ENCODE measurements at regions not wholly inside any gene's neighbourhood (a gene's known extent, or its start where the extent isn't known, plus 50 kb on each side); places are given as distances from the start of the nearest gene placed in this dataset.

DNA sequence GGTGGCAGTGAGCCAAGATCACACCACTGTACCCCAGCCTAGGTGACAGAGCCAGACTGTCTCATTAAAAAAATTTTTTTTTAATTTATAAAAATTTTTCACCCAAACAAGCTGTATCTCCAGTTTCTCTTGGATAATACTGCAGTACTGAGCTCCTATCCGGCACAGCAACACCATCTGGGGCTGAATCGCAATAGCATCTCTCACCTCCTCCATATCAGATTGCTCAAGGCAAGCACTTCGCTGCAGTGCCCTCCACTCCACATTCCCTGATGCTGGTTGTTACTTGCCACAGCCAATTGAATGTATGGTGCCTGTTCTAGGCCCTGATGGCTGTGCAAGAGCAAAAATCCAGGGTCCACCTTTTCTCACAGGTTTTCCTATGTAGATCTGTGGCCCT, 69.3 kb upstream of the FAM241A start:
- no peaks in the 10 kb centered on the region for H3K36me3 ChIP-seq (replicated peaks in 1 of 2; ENCODE audit: control insufficient read depth in 1 of 2, insufficient read depth in 2 of 2, low read length in 2 of 2)
- no peaks in the 10 kb centered on the region for H3K27me3 ChIP-seq (ENCODE audit: control insufficient read depth in 2 of 2, insufficient read depth in 2 of 2, low read length in 2 of 2)
- H2AFZ ChIP-seq (ENCODE audit: insufficient read depth, low read depth, low read length, poor library complexity, severe bottlenecking): no peak overlapping the region
- intact Hi-C loops (cut with micrococcal nuclease): no loop called here
- H3K4me3 ChIP-seq (replicated peaks in 1 of 3; ENCODE audit: low read depth in 2 of 3, low read length in 3 of 3): no peak overlapping the region
- H3K36me3 Mint-ChIP-seq: no peaks in the 10 kb centered on the region
- peak overlapping the region in 1 of 7 donors; percentile 49 for H3K27ac Mint-ChIP-seq
- peaks cover 6 to 9% of the 10 kb centered on the region in 2 donors for H3K4me1 ChIP-seq (ENCODE audit: control insufficient read depth in 1 of 2, insufficient read depth in 2 of 2, low read length in 2 of 2)
- peaks cover 18% of the 10 kb centered on the region for H3K4me1 Mint-ChIP-seq
- H3K27me3 Mint-ChIP-seq (ENCODE audit: low read depth in 3 of 3): peaks cover 0 to 3% (median 0%) of the 10 kb centered on the region in 3 donors
- 0% methylated on average over 3 of the region's 3 CpGs for WGBS (ENCODE audit: insufficient coverage)
- H3K79me2 ChIP-seq (ENCODE audit: insufficient read depth, low read length): no peaks in the 10 kb centered on the region
- no peak overlapping the region for H3K4me3 Mint-ChIP-seq
- H3K9ac ChIP-seq (ENCODE audit: insufficient read depth, low read length, poor library complexity, severe bottlenecking): no peak overlapping the region
- H3K9me3 ChIP-seq (replicated peaks in 1 of 2; ENCODE audit: control insufficient read depth in 1 of 2, insufficient read depth in 1 of 2, low read length in 2 of 2): peaks cover 3 to 4% of the 10 kb centered on the region in 2 donors
- no peak overlapping the region for H3K4me2 ChIP-seq (replicated peaks; ENCODE audit: extremely low read depth, low read length, poor library complexity, severe bottlenecking)
- DNase-seq: peak in 2 of 3 donors; percentile 24 to 43
- TF ChIP-seq, protein P1, sequence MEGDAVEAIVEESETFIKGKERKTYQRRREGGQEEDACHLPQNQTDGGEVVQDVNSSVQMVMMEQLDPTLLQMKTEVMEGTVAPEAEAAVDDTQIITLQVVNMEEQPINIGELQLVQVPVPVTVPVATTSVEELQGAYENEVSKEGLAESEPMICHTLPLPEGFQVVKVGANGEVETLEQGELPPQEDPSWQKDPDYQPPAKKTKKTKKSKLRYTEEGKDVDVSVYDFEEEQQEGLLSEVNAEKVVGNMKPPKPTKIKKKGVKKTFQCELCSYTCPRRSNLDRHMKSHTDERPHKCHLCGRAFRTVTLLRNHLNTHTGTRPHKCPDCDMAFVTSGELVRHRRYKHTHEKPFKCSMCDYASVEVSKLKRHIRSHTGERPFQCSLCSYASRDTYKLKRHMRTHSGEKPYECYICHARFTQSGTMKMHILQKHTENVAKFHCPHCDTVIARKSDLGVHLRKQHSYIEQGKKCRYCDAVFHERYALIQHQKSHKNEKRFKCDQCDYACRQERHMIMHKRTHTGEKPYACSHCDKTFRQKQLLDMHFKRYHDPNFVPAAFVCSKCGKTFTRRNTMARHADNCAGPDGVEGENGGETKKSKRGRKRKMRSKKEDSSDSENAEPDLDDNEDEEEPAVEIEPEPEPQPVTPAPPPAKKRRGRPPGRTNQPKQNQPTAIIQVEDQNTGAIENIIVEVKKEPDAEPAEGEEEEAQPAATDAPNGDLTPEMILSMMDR (IDR thresholded peaks at IDR 0.05): no peak
- H3K27ac ChIP-seq (ENCODE audit: low read depth in 1 of 2, low read length in 2 of 2): no peak overlapping the region
- H4K20me1 ChIP-seq (ENCODE audit: insufficient read depth, low read length): no peaks in the 10 kb centered on the region
- peaks cover 3 to 8% (median 6%) of the 10 kb centered on the region in 7 donors for H3K9me3 Mint-ChIP-seq

DNA sequence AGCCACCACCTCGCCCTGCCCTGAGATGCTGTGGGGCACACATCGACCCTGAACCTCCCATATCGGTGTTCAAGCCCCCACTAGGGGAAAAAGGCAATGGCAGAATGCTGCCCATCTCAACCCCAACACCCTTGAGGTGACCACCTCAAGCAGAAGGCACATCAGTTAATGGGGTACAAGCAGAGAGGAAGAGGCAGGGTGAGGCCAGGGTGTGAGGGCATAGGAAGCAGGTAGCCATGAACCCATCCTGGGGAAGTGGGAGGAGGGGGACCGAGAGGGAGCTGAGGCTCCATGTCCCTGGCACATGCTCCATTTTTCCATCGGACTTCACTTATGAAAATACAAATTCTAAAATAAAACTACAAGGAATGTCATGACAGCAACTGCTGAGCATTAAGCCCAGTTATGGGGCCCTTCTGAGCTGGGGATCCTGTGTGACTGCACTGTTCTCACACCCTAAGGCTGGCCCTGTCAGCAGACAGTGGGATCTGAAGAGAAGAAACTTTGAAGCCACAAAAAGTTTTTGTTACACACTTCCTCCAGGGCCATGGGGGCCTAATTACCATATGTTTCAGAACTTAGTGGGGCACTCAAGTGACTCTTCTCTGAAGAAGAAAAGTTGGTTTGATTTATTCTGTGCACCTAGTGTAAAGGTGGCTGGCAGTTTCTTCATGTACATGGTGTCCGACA, 68.2 kb upstream of the FAM241A start:
- Mint-ChIP-seq H3K27ac (no peak overlapping the region), H3K36me3 (no peaks in the 10 kb centered on the region), H3K9me3 (peaks cover 3 to 8% (median 6%) of the 10 kb centered on the region in 7 donors), H3K27me3 (ENCODE audit: low read depth in 3 of 3) (peaks cover 0 to 3% (median 0%) of the 10 kb centered on the region in 3 donors), H3K4me3 (no peak overlapping the region), H3K4me1 (peaks cover 18% of the 10 kb centered on the region)
- TF ChIP-seq, protein P1 (IDR thresholded peaks at IDR 0.05): no peak
- 100% methylated on average over 2 of the region's 6 CpGs for WGBS (ENCODE audit: insufficient coverage)
- H4K20me1 ChIP-seq (ENCODE audit: insufficient read depth, low read length): no peaks in the 10 kb centered on the region
- intact Hi-C loops (cut with micrococcal nuclease): no loop called here
- H2AFZ ChIP-seq (ENCODE audit: insufficient read depth, low read depth, low read length, poor library complexity, severe bottlenecking): no peak overlapping the region
- no peak overlapping the region for H3K4me2 ChIP-seq (replicated peaks; ENCODE audit: extremely low read depth, low read length, poor library complexity, severe bottlenecking)
- peaks cover 3 to 4% of the 10 kb centered on the region in 2 donors for H3K9me3 ChIP-seq (replicated peaks in 1 of 2; ENCODE audit: control insufficient read depth in 1 of 2, insufficient read depth in 1 of 2, low read length in 2 of 2)
- no peaks in the 10 kb centered on the region for H3K79me2 ChIP-seq (ENCODE audit: insufficient read depth, low read length)
- H3K36me3 ChIP-seq (replicated peaks in 1 of 2; ENCODE audit: control insufficient read depth in 1 of 2, insufficient read depth in 2 of 2, low read length in 2 of 2): no peaks in the 10 kb centered on the region
- no peaks in the 10 kb centered on the region for H3K27me3 ChIP-seq (ENCODE audit: control insufficient read depth in 2 of 2, insufficient read depth in 2 of 2, low read length in 2 of 2)
- no peak overlapping the region for H3K27ac ChIP-seq (ENCODE audit: low read depth in 1 of 2, low read length in 2 of 2)
- H3K4me1 ChIP-seq (ENCODE audit: control insufficient read depth in 1 of 2, insufficient read depth in 2 of 2, low read length in 2 of 2): peaks cover 6 to 9% of the 10 kb centered on the region in 2 donors
- no peak for DNase-seq
- no peak overlapping the region for H3K9ac ChIP-seq (ENCODE audit: insufficient read depth, low read length, poor library complexity, severe bottlenecking)
- H3K4me3 ChIP-seq (replicated peaks in 1 of 3; ENCODE audit: low read depth in 2 of 3, low read length in 3 of 3): no peak overlapping the region

Data from CD14-positive monocyte (primary cell).